ENCODE measurements at regions not wholly inside any gene's neighbourhood (a gene's known extent, or its start where the extent isn't known, plus 50 kb on each side); places are given as distances from the start of the nearest gene placed in this dataset.

DNA sequence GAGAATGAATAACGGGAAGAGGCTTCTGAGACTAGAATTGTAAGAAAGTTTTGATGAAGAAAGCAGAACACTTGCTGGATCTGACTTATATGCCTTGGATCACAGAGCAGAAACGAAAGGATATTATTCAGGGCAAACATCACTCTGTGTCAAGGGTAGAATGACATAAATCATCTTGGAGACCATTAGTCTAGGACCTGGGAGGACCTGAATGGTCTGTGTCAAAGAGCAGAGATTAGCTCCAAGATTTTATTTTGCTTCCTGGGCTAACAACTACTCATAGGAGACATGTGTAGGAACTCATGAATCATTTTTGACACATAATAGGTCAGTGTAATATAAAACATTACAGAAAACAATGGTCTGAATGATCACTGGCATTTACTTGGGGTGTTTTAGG is 417.9 kb downstream of the SLCO4C1 start:
- Histone ChIP-seq H3K36me3 (ENCODE audit: control insufficient read depth in 5 of 5, insufficient read depth in 5 of 5, low read length in 5 of 5) (no peaks in the 10 kb centered on the region), H3K4me1 (ENCODE audit: control insufficient read depth in 5 of 5, insufficient read depth in 5 of 5, low read length in 5 of 5) (peaks cover 0 to 8% (median 0%) of the 10 kb centered on the region in 5 donors), H3K9me3 (ENCODE audit: control insufficient read depth in 5 of 5, low read length in 5 of 5) (no peaks in the 10 kb centered on the region), H3K4me3 (ENCODE audit: low read depth in 1 of 5, low read length in 5 of 5) (no peak overlapping the region), H3K27me3 (ENCODE audit: control insufficient read depth in 5 of 5, insufficient read depth in 4 of 5, low read length in 5 of 5) (no peaks in the 10 kb centered on the region), H3K27ac (ENCODE audit: low read depth, low read length) (no peak overlapping the region), H3K9ac (ENCODE audit: low read length in 5 of 5) (no peak overlapping the region)

DNA sequence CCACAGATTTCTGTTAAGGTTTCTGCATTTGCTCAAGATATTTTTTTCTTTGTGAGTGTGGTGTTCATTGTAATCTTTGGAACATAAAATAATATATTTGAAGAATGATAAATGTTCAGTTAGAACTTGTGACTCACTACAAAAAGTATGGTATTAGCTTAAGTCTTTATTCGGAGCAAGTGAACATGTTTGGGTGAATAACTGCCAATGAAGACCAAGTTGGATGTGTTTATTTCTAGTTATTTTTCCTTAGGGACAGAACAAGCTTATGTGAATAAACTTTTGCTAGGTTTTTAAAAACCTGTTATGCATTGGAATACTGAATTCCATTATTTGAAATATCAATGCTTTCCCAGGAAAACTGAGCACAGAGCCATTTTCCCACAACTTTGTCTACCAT is 418.6 kb downstream of the SLCO4C1 start:
- H3K4me1 ChIP-seq (ENCODE audit: control insufficient read depth in 5 of 5, insufficient read depth in 5 of 5, low read length in 5 of 5), result peaks cover 0 to 8% (median 0%) of the 10 kb centered on the region in 5 donors
- H3K4me3 ChIP-seq (ENCODE audit: low read depth in 1 of 5, low read length in 5 of 5), result no peak overlapping the region
- H3K36me3 ChIP-seq (ENCODE audit: control insufficient read depth in 5 of 5, insufficient read depth in 5 of 5, low read length in 5 of 5), result no peaks in the 10 kb centered on the region
- H3K27ac ChIP-seq (ENCODE audit: low read depth, low read length), result no peak overlapping the region
- no peaks in the 10 kb centered on the region for H3K9me3 ChIP-seq (ENCODE audit: control insufficient read depth in 5 of 5, low read length in 5 of 5)
- H3K27me3 ChIP-seq (ENCODE audit: control insufficient read depth in 5 of 5, insufficient read depth in 4 of 5, low read length in 5 of 5), result no peaks in the 10 kb centered on the region
- no peak overlapping the region for H3K9ac ChIP-seq (ENCODE audit: low read length in 5 of 5)

DNA sequence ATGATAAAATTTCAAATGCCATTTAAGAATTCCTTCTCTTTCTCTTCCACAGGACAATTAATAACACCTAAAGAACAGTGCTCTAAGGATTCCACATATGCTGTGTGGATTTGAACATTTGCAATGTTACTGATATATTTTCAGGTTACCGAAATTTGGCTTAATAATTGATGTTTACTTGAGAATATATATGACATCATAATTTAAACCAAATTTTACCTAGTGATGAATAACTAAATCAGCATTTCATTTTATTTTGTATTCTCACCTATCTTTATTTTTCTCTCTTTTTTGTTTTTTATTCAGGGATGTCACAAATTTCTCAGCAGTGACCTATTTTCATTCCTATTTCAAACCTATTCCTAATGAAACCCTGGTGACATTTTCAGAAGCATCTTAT is 429.6 kb downstream of the SLCO4C1 start:
- Histone ChIP-seq H3K27me3 (ENCODE audit: control insufficient read depth in 5 of 5, insufficient read depth in 4 of 5, low read length in 5 of 5) (no peaks in the 10 kb centered on the region), H3K9me3 (ENCODE audit: control insufficient read depth in 5 of 5, low read length in 5 of 5) (no peaks in the 10 kb centered on the region), H3K4me1 (ENCODE audit: control insufficient read depth in 5 of 5, insufficient read depth in 5 of 5, low read length in 5 of 5) (no peaks in the 10 kb centered on the region), H3K27ac (ENCODE audit: low read depth, low read length) (no peak overlapping the region), H3K36me3 (ENCODE audit: control insufficient read depth in 5 of 5, insufficient read depth in 5 of 5, low read length in 5 of 5) (no peaks in the 10 kb centered on the region), H3K4me3 (ENCODE audit: low read depth in 1 of 5, low read length in 5 of 5) (no peak overlapping the region), H3K9ac (ENCODE audit: low read length in 5 of 5) (no peak overlapping the region)

DNA sequence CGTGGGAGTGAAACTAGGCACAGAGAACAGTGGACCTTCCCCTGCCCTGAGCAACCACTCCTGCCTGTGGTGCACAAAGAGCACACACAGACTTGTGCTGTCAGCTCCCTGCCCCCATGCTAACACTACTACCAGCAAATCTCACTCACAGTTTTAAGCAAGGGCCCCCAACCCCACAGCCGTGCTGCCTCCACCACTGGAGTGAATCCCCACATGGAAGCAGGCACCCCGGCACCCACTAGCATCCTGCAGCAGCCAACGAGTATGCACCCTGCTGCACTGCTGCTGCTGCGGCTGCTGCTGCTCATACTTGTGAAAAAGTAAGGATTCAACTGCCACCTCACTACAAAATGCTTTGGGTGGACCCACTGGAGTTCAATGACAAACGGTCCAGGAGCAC is 435.5 kb downstream of the SLCO4C1 start:
- Histone ChIP-seq H3K27me3 (ENCODE audit: control insufficient read depth in 5 of 5, insufficient read depth in 4 of 5, low read length in 5 of 5) (no peaks in the 10 kb centered on the region), H3K4me1 (ENCODE audit: control insufficient read depth in 5 of 5, insufficient read depth in 5 of 5, low read length in 5 of 5) (no peaks in the 10 kb centered on the region), H3K9me3 (ENCODE audit: control insufficient read depth in 5 of 5, low read length in 5 of 5) (peaks cover 0 to 3% (median 0%) of the 10 kb centered on the region in 5 donors), H3K9ac (ENCODE audit: low read length in 5 of 5) (no peak overlapping the region), H3K36me3 (ENCODE audit: control insufficient read depth in 5 of 5, insufficient read depth in 5 of 5, low read length in 5 of 5) (no peaks in the 10 kb centered on the region), H3K4me3 (ENCODE audit: low read depth in 1 of 5, low read length in 5 of 5) (no peak overlapping the region), H3K27ac (ENCODE audit: low read depth, low read length) (no peak overlapping the region)

DNA sequence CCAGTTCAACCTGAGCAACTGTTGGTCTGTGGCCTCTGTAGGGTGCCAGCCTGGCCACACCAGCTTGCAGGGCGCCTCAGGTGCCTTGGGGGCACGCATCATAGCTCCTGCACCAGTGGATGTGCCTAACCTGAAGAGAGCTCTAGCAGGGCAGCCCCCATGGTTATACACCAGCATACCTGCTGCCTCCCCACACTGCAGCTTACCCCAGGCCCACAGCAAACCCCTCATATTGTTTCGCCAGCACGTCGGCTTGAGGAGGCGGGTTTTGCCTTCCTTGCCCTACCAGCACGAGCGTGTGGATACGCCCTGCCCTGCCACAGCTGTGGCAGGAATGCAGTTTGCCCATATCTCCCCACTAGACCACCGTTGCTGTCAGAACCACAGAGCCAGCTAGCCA is 435.9 kb downstream of the SLCO4C1 start:
- H3K36me3 ChIP-seq (ENCODE audit: control insufficient read depth in 5 of 5, insufficient read depth in 5 of 5, low read length in 5 of 5), result no peaks in the 10 kb centered on the region
- no peak overlapping the region for H3K4me3 ChIP-seq (ENCODE audit: low read depth in 1 of 5, low read length in 5 of 5)
- peaks cover 0 to 3% (median 0%) of the 10 kb centered on the region in 5 donors for H3K9me3 ChIP-seq (ENCODE audit: control insufficient read depth in 5 of 5, low read length in 5 of 5)
- no peaks in the 10 kb centered on the region for H3K27me3 ChIP-seq (ENCODE audit: control insufficient read depth in 5 of 5, insufficient read depth in 4 of 5, low read length in 5 of 5)
- no peak overlapping the region for H3K27ac ChIP-seq (ENCODE audit: low read depth, low read length)
- no peaks in the 10 kb centered on the region for H3K4me1 ChIP-seq (ENCODE audit: control insufficient read depth in 5 of 5, insufficient read depth in 5 of 5, low read length in 5 of 5)
- H3K9ac ChIP-seq (ENCODE audit: low read length in 5 of 5), result no peak overlapping the region

DNA sequence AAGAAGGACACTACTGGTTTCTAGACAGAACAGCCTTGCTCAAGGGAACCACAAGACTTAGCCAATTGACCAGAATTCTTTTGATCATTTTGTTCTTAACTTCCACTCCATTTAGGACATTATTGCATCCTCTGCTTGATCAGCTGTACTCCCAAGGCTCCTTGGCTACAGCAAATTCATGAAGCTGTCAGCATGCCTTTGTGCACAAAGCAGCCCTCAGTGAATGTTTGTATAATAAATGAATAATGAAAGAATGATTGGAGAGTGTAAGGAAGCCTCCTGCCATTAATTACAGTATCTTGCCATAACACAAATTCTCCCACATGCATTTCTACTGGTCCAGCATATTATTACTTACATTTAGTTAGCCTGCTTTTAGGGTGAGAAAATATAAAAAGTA is 449.6 kb downstream of the SLCO4C1 start:
- no peak overlapping the region for H3K9ac ChIP-seq (ENCODE audit: low read length in 5 of 5)
- H3K27me3 ChIP-seq (ENCODE audit: control insufficient read depth in 5 of 5, insufficient read depth in 4 of 5, low read length in 5 of 5), result no peaks in the 10 kb centered on the region
- peaks cover 0 to 2% (median 0%) of the 10 kb centered on the region in 5 donors for H3K9me3 ChIP-seq (ENCODE audit: control insufficient read depth in 5 of 5, low read length in 5 of 5)
- H3K36me3 ChIP-seq (ENCODE audit: control insufficient read depth in 5 of 5, insufficient read depth in 5 of 5, low read length in 5 of 5), result no peaks in the 10 kb centered on the region
- no peak overlapping the region for H3K27ac ChIP-seq (ENCODE audit: low read depth, low read length)
- H3K4me3 ChIP-seq (ENCODE audit: low read depth in 1 of 5, low read length in 5 of 5), result no peak overlapping the region
- no peaks in the 10 kb centered on the region for H3K4me1 ChIP-seq (ENCODE audit: control insufficient read depth in 5 of 5, insufficient read depth in 5 of 5, low read length in 5 of 5)

DNA sequence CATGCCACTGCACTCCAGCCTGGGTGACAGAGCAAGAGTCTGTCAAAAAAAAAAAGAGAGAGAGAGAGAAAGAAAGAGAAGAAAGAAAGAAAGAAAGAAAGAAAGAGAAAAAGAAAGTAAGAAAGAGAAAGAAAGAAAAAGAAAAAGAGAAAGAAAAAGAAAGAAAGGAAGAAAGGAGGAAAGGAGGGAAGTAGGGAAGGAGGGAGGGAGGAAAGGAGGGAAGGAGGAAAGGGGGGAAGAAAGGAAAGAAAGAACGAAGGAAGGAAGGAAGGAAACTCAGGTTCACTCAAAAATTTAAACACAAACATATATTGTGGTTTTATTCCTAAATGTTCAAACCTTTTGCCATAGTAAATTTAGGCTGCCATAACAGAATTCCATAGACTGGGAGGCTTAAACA is 453.0 kb downstream of the SLCO4C1 start:
- no peaks in the 10 kb centered on the region for H3K27me3 ChIP-seq (ENCODE audit: control insufficient read depth in 5 of 5, insufficient read depth in 4 of 5, low read length in 5 of 5)
- H3K4me3 ChIP-seq (ENCODE audit: low read depth in 1 of 5, low read length in 5 of 5), result no peak overlapping the region
- peaks cover 0 to 2% (median 0%) of the 10 kb centered on the region in 5 donors for H3K9me3 ChIP-seq (ENCODE audit: control insufficient read depth in 5 of 5, low read length in 5 of 5)
- no peak overlapping the region for H3K9ac ChIP-seq (ENCODE audit: low read length in 5 of 5)
- no peaks in the 10 kb centered on the region for H3K36me3 ChIP-seq (ENCODE audit: control insufficient read depth in 5 of 5, insufficient read depth in 5 of 5, low read length in 5 of 5)
- H3K27ac ChIP-seq (ENCODE audit: low read depth, low read length), result no peak overlapping the region
- peaks cover 0 to 6% (median 0%) of the 10 kb centered on the region in 5 donors for H3K4me1 ChIP-seq (ENCODE audit: control insufficient read depth in 5 of 5, insufficient read depth in 5 of 5, low read length in 5 of 5)

DNA sequence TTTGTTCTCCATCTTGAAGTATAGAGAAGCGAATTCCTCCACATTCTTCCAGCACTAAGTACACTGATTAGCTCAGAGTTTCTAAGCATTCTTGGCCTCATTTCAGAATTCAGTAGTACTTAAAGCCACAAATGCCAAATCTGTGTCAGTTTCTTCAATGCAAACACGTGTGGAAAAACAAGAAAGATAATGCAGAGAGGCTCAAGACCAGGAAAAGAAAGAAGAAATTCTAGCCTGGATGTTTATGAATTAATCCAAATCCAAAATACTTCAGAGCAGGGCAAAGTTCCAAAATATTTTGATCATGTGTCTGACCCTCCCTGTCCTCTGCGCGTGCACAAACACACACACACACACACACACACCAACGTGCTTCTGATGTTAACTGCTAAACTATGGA is 457.6 kb downstream of the SLCO4C1 start:
- H3K27me3 ChIP-seq (ENCODE audit: control insufficient read depth in 5 of 5, insufficient read depth in 4 of 5, low read length in 5 of 5), result no peaks in the 10 kb centered on the region
- H3K4me3 ChIP-seq (ENCODE audit: low read depth in 1 of 5, low read length in 5 of 5), result peak overlapping the region in 2 of 5 donors; percentile 7 to 33
- H3K9ac ChIP-seq (ENCODE audit: low read length in 5 of 5), result no peak overlapping the region
- no peaks in the 10 kb centered on the region for H3K36me3 ChIP-seq (ENCODE audit: control insufficient read depth in 5 of 5, insufficient read depth in 5 of 5, low read length in 5 of 5)
- peaks cover 0 to 1% (median 0%) of the 10 kb centered on the region in 5 donors for H3K9me3 ChIP-seq (ENCODE audit: control insufficient read depth in 5 of 5, low read length in 5 of 5)
- peaks cover 0 to 6% (median 0%) of the 10 kb centered on the region in 5 donors for H3K4me1 ChIP-seq (ENCODE audit: control insufficient read depth in 5 of 5, insufficient read depth in 5 of 5, low read length in 5 of 5)
- no peak overlapping the region for H3K27ac ChIP-seq (ENCODE audit: low read depth, low read length)

DNA sequence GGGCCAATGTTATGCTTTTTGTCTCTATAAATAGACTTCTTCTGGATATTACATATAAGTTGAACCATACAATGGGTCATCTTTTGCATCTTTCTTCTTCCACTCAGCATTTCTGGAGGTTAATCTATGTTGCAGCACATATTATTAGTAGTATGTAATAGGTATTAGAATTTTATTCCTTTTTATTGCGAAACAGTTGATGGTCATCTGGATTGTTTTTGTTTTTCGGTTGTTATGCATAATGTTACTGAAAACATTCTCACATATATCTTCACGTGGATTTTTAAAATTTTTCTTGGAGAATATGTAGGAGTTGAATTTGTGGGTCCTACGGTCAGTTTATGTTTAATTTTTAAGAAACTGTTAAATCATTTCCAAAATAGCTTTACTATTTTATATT is 466.8 kb downstream of the SLCO4C1 start:
- Histone ChIP-seq H3K27me3 (ENCODE audit: control insufficient read depth in 5 of 5, insufficient read depth in 4 of 5, low read length in 5 of 5) (no peaks in the 10 kb centered on the region), H3K36me3 (ENCODE audit: control insufficient read depth in 5 of 5, insufficient read depth in 5 of 5, low read length in 5 of 5) (no peaks in the 10 kb centered on the region), H3K27ac (ENCODE audit: low read depth, low read length) (no peak overlapping the region), H3K4me1 (ENCODE audit: control insufficient read depth in 5 of 5, insufficient read depth in 5 of 5, low read length in 5 of 5) (no peaks in the 10 kb centered on the region), H3K9me3 (ENCODE audit: control insufficient read depth in 5 of 5, low read length in 5 of 5) (peaks cover 0 to 6% (median 4%) of the 10 kb centered on the region in 5 donors), H3K9ac (ENCODE audit: low read length in 5 of 5) (no peak overlapping the region), H3K4me3 (ENCODE audit: low read depth in 1 of 5, low read length in 5 of 5) (no peak overlapping the region)

DNA sequence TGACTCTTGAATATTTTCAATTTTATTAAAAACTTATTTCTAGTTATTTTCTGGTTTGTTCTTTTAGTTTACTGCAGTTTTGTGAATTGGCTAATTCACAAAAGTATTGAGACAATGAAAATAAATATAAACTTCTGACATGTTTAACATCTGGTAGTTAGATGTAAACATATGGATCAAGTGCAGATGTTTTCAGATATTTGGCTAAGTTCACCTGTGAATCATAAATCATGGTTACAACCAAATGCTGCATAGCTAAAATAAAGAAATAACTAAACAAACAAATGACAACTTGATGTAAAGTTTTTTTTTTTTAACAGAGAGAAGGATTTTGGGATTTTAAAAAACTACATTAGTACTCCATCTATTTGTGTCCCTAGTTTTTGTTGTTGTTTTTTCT is 484.6 kb downstream of the SLCO4C1 start:
- H3K4me1 ChIP-seq (ENCODE audit: control insufficient read depth in 5 of 5, insufficient read depth in 5 of 5, low read length in 5 of 5), result no peaks in the 10 kb centered on the region
- H3K9ac ChIP-seq (ENCODE audit: low read length in 5 of 5), result no peak overlapping the region
- H3K36me3 ChIP-seq (ENCODE audit: control insufficient read depth in 5 of 5, insufficient read depth in 5 of 5, low read length in 5 of 5), result no peaks in the 10 kb centered on the region
- no peak overlapping the region for H3K4me3 ChIP-seq (ENCODE audit: low read depth in 1 of 5, low read length in 5 of 5)
- no peak overlapping the region for H3K27ac ChIP-seq (ENCODE audit: low read depth, low read length)
- no peaks in the 10 kb centered on the region for H3K27me3 ChIP-seq (ENCODE audit: control insufficient read depth in 5 of 5, insufficient read depth in 4 of 5, low read length in 5 of 5)
- H3K9me3 ChIP-seq (ENCODE audit: control insufficient read depth in 5 of 5, low read length in 5 of 5), result no peaks in the 10 kb centered on the region

DNA sequence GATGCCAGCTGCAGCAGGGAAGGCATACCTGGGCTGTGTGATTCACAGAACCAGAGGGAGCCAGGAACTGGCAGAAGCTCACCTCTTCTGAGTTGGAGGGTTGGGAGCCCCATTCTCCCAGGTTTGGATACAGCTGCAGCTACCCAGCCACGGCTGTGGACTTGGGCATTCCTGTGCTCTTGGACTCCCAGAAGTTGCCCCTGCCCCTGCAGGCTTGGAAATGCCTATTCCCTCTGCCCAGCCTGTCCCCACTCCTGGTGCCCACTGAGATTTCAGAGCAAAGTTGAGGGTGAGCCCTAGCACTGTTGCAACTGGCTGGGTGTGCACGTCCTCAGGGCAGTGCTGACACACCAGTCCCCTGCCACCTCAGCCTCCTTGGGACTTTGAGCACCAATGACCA is 489.7 kb downstream of the SLCO4C1 start:
- H3K36me3 ChIP-seq (ENCODE audit: control insufficient read depth in 5 of 5, insufficient read depth in 5 of 5, low read length in 5 of 5), result no peaks in the 10 kb centered on the region
- no peak overlapping the region for H3K4me3 ChIP-seq (ENCODE audit: low read depth in 1 of 5, low read length in 5 of 5)
- H3K9ac ChIP-seq (ENCODE audit: low read length in 5 of 5), result no peak overlapping the region
- H3K27ac ChIP-seq (ENCODE audit: low read depth, low read length), result no peak overlapping the region
- H3K27me3 ChIP-seq (ENCODE audit: control insufficient read depth in 5 of 5, insufficient read depth in 4 of 5, low read length in 5 of 5), result no peaks in the 10 kb centered on the region
- no peaks in the 10 kb centered on the region for H3K4me1 ChIP-seq (ENCODE audit: control insufficient read depth in 5 of 5, insufficient read depth in 5 of 5, low read length in 5 of 5)
- no peaks in the 10 kb centered on the region for H3K9me3 ChIP-seq (ENCODE audit: control insufficient read depth in 5 of 5, low read length in 5 of 5)
